BJ (cell line): ENCODE measurements at regions not wholly inside any gene's neighbourhood (a gene's known extent, or its start where the extent isn't known, plus 50 kb on each side); places are given as distances from the start of the nearest gene placed in this dataset.

Experiments used
- CTCF ChIA-PET: fragments of 350-600 bp; formaldehyde crosslinking; extraction: SDS; loops from one replicate; lab custom pipeline; 2021; ENCODE audit warnings: antibody characterized with exemption, inconsistent platforms; lab: Yijun Ruan, JAX
- POLR2A ChIA-PET: fragments of 300-600 bp; sonication (Branson Sonifier 250); formaldehyde crosslinking; extraction: SDS; loops from one replicate; lab custom pipeline; 2021; ENCODE audit warnings: antibody characterized with exemption; lab: Charles Lee
- DNase-seq: peaks from one replicate; pipeline ENCODE4 v3.0.0-alpha.2; 2011; ENCODE audit warnings: low read depth
- H3K27me3 ChIP-seq: 2 replicates; pipeline ENCODE4 v1.6.0; 2011; ENCODE audit warnings: low read length; ENCODE audit not compliant: control insufficient read depth, insufficient read depth
- H3K36me3 ChIP-seq: 2 replicates; pipeline ENCODE4 v1.5.1; 2011; ENCODE audit warnings: low read length; ENCODE audit not compliant: control insufficient read depth, insufficient read depth
- H3K4me3 ChIP-seq: 2 replicates; pipeline ENCODE4 v1.5.1; 2011; ENCODE audit warnings: low read depth, mild to moderate bottlenecking, control low read depth, low read length
- TF ChIP-seq, protein P1 (sequence below): IDR thresholded peaks from 2 replicates; pipeline ENCODE4 v1.5.1; 2011; ENCODE audit warnings: low read depth, mild to moderate bottlenecking, control low read depth, inconsistent platforms, low read length, moderate library complexity; ENCODE audit not compliant: insufficient read depth

DNA sequence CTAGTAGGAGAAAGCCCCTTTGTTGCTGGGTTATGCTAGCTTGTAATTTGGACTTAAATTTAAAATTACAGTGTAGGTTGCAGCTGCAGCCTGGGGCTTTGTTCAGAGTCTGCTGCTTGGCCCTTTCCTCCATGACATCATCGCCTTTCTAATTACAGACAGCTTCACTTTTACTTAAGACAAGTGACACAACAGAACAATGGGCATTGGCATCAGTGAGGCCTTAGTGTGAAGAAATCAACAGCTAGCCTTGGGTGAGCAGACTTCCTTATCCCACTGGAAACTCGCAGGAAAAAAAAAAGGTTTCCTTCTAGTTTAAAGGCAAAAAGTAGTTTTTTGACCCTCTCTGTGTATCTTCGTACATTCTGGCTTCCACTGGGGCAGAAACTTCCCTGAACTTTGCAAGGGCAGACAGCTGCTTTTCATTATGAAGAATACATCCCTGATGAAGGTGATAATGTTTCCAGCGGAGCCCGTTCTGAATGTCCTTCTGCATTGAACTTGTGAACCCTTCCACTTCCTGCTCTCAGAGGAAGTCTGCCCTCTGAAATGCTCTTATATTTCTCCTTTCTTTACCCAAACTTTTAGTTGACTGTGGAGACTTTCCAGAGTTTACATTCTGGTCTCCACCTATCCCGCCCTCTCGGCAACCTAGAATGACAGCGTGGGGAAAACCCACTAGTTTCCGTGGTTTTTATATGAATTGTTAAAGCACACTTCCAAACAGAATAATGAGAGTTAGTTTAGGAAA, 123.2 kb upstream of the FAM9C start:
- ChIA-PET POLR2A (no interaction called here), CTCF (no interaction called here)
- TF ChIP-seq, protein P1, sequence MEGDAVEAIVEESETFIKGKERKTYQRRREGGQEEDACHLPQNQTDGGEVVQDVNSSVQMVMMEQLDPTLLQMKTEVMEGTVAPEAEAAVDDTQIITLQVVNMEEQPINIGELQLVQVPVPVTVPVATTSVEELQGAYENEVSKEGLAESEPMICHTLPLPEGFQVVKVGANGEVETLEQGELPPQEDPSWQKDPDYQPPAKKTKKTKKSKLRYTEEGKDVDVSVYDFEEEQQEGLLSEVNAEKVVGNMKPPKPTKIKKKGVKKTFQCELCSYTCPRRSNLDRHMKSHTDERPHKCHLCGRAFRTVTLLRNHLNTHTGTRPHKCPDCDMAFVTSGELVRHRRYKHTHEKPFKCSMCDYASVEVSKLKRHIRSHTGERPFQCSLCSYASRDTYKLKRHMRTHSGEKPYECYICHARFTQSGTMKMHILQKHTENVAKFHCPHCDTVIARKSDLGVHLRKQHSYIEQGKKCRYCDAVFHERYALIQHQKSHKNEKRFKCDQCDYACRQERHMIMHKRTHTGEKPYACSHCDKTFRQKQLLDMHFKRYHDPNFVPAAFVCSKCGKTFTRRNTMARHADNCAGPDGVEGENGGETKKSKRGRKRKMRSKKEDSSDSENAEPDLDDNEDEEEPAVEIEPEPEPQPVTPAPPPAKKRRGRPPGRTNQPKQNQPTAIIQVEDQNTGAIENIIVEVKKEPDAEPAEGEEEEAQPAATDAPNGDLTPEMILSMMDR, result no peak
- H3K27me3 ChIP-seq, result no peaks in the 10 kb centered on the region
- no peak overlapping the region for H3K4me3 ChIP-seq
- no peak for DNase-seq
- no peaks in the 10 kb centered on the region for H3K36me3 ChIP-seq

DNA sequence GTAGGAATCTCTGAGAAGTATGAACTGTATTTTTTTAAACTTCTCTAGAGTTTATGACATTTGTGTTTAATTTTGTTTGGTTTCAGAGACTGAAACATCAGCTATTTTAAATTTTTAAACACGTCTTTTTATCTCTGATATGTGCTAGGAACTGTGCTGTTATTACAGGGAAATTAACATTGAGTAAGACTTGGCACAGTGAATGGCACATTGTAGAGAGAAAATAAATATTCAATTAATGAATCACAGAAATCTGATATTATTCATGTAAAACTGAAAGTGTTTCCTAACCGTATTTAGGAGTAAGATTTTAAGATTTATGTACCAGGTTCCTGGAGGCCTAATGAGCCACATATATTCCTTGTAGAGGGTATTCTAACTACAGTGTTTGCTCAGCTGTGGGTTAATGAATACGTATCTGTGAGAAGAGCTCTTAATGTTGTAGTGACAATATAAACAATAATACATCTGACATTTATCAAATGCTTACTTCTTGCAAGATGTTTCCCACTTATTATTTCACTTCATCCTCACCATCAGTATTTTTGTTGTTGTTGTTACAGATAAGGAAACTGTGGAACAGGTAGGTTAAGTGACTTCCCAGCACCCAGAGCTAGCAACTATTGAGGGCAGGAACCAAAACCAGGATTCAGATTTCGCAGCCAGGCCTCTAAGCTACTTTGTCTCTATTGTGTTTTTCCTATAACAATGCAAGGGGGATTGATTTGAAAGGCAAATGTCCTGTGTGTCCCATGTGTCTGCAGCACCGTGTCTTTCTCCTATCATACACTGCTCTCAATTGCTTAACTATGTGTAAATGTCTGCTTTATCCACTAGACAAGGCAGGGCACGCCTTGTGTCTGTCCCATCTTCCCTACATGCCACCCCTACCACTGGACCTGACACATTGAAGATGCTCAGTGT, 121.1 kb upstream of the FAM9C start:
- ChIA-PET POLR2A (no interaction called here), CTCF (interaction anchor here (0.9 kb wide), 1 partner anchor 18 kb away, joined by 3 read pairs; no protein-coding TSS in a partner anchor)
- H3K36me3 ChIP-seq, result no peaks in the 10 kb centered on the region
- TF ChIP-seq, protein P1, result no peak
- H3K4me3 ChIP-seq, result no peak overlapping the region
- H3K27me3 ChIP-seq, result no peaks in the 10 kb centered on the region
- DNase-seq, result no peak

DNA sequence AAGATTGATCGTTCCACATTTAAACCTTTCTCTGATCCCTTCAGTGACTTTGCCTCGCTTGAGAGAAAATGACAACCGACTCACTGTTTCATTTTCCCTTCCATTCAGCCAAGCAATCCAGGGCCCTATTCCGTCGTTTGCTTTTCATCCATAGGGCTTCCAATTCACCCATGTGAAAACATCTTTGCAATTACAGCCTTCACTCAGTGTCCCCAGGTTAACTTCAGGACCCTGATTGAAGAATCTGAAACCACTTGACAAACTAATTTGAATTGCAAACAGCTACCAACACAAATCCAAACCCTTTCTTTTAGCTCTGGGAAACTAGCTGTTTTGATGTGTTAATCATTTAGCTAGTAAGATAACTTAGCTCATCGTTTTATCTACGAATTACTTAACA, 120.2 kb upstream of the FAM9C start:
- ChIA-PET POLR2A (no interaction called here), CTCF (interaction anchor here (0.9 kb wide), 1 partner anchor 19 kb away, joined by 3 read pairs; no protein-coding TSS in a partner anchor)

DNA sequence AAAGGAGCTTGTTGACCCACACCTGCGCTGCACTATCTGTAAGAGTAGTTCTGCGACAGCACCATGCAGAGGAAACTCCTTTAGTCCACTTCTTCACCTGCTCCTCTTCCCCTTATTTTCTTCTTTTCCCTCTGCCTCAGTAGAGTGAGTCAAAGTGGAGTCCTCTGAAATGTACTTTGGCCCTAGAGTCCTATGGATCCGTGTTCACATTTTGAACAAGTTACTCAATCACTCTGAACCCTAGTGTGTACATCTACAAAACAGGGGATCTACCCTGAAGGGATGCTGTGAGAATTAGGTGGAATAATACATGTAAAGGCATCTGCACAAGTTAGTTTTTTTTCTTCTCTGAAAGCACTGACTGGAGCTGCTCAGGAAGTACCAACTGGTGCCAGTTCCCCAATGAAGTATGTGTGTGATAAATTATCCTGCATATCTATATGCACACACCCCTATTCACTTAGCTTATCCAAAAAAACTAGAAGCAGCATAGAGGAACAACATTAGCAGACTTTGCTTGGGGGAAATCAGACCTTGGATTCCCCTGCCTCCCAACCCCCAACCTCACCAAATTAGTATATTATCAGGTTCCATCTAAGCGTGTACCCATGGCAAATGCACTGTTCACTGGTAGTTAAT, 118.5 kb upstream of the FAM9C start:
- Histone ChIP-seq H3K36me3 (no peaks in the 10 kb centered on the region), H3K27me3 (no peaks in the 10 kb centered on the region), H3K4me3 (no peak overlapping the region)
- DNase-seq, result no peak
- CTCF ChIA-PET, result no interaction called here
- TF ChIP-seq, protein P1, result no peak
- POLR2A ChIA-PET, result no interaction called here

More for the DNA sequence above, 120.2 kb upstream of the FAM9C start:
- TF ChIP-seq, protein P1, result no peak
- Histone ChIP-seq H3K36me3 (no peaks in the 10 kb centered on the region), H3K27me3 (no peaks in the 10 kb centered on the region), H3K4me3 (no peak overlapping the region)
- DNase-seq, result no peak

DNA sequence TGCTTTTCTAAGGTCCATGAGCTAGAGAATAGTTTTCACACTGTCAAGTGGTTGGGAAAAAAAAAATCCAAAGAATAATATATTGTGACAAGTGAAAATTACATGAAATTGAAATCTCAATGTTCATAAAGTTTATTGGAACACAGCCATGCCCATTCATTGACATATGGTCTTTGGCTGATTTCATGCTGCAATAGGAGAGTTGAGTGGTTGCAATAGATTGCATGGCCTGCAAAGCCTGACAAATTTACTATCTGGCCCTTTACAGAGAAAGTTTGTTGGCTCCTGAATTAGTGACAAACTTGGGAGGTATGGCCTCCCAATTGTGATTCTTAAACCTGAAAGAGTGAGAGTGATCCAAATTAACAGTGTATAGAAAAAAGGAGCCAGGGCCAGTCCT, 115.5 kb upstream of the FAM9C start:
- TF ChIP-seq, protein P1, result no peak
- CTCF ChIA-PET, result no interaction called here
- H3K27me3 ChIP-seq, result no peaks in the 10 kb centered on the region
- POLR2A ChIA-PET, result no interaction called here
- no peaks in the 10 kb centered on the region for H3K36me3 ChIP-seq
- H3K4me3 ChIP-seq, result no peak overlapping the region
- no peak for DNase-seq
